ELF-1 (cell line): ENCODE measurements at regions not wholly inside any gene's neighbourhood (a gene's known extent, or its start where the extent isn't known, plus 50 kb on each side); places are given as distances from the start of the nearest gene placed in this dataset.
"Not testable (repeated sequence)": the region's sequence is repeated elsewhere in the genome, so short reads cannot be mapped to it uniquely, and the experiment has no call there.

Experiments used
- DNase-seq: peaks from one replicate; pipeline ENCODE4 v3.0.0-alpha.2; 2016; ENCODE audit warnings: low read depth, low spot score

DNA sequence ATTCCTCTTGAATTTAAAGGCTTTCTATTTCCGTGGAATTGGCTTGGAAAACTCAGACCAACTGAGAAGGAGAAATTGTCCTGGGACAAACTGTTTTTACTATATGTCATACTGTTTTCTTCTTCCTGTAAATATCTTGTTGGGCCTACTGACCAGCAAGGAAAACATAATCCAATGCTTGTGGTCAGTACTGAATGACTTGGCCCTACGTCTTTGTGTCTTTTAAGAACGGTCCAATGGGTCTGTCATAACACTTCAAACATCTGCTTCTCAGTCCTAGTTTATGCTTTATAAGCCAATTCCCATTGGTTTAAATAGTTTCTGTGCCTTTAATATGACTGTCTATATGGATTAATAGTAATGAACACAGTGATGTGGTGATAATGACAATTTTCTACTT lies 248.5 kb upstream of the DDHD1 start:
- DNase-seq, result no peak

- peak; percentile 36 for DNase-seq
Measured at GRCh38 chr14:53399057-53399456, 245.9 kb upstream of the DDHD1 start.

DNA sequence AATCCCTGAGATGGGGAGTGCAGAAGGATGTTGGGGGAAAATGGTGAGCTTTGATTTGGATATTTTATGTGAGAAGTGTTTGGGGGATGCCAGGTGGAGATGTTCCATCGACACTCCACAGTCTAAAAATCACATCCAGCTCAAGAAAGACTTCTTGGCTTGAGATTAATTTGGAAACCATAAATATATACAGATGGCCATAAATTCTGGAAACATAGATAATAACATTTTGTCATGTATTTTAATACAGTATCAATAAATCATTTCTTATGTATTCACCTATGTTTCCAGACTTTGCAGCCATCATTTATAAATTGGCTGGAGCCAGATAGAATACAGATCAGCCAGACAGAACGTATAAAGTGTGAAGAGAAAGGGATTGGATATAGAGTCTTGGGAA lies 245.5 kb upstream of the DDHD1 start:
- no peak for DNase-seq

DNA sequence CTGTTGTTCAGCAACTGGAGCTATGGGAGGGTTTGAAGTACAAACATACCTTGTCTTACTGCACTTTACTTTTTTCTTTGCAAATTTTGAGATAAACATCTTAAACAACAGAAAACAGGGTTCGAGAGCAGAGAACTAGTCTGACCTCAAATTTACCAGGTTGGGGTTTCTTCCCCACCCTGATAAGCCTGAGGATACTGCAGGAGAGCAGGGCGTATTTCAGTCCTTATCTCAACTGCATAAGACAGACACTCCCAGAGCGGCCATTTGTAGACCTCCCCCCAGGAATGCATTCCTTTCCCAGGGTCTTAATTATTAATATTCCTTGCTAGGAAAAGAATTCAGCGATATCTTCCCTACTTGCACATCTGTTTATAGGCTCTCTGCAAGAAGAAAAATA lies 242.1 kb upstream of the DDHD1 start:
- DNase-seq, result not testable (repeated sequence)

DNA sequence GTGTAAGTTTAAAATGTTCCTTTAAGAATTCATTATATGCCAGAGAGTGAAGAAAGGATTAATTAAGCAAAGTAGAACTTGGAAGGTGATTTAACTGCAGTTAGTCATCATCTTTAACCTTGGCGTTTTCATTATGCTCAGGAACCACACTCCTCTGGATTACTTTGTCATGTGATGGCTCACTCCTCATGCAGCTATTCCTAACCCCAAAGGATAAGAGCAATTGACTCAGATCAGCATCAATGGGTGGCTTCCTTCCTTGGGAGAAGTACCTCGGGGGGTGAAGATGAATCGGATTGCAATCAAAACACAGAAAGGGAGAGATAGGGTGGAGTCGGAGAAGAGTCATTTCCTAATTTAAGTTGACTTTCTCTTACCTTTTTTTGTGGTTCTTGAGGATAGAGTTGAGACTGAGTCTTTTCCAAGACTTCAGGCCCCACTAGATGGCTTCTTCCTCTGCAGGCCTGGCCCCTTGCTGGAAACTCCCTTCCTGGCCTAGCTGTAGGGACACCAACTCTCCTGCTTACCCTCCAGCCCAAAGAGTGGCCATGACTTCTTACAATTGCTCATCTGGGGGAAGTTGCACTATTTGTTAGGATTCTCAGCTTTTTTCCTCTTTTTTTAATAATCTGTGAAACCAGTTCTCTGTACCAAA lies 238.6 kb upstream of the DDHD1 start:
- DNase-seq, result no peak

DNA sequence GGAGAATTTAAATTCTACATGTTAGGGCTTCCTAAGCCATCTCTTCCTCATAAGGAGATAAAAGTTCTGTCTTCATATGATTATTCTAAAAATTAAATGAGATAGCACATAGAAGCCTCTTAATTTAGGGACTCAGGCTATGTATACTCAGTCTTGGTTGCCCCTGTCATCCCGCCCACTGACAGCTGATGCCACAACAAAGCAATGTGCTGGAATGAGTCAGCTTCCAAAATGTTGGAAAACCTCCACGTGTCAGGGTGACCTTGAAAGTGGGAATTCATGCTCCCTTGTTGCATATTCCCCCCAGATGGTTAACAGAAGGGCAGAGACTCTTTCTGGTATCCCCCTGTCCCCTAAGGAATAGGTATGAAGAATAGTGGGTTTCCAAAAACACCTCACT lies 238.0 kb upstream of the DDHD1 start:
- no peak for DNase-seq

GRCh38 chr14:53390008-53390407 lies 236.9 kb upstream of the DDHD1 start:
- no peak for DNase-seq

DNA sequence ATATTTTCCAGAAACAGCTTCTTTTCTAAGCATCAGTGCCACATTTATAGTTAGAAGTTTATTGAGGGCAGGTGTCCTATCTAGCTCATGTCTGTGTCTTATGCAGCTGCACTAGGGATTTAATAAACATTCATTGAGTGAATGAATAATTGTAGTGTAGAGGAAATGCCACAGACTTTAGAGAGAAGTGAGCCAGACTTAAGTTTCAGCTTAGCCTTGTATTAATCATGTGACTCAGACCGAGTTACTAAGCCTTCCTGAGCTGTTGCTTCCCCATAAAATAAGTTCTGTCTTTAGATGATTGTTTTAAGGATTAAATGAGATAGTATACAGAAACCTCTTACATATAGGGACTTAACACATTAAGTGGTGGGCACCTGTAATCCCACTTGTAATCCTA lies 236.1 kb upstream of the DDHD1 start:
- no peak for DNase-seq

- DNase-seq, result no peak
Measured at GRCh38 chr14:53386362-53386761, 233.2 kb upstream of the DDHD1 start.

GRCh38 chr14:53384536-53384935 lies 231.4 kb upstream of the DDHD1 start:
- DNase-seq, result no peak

- DNase-seq, result peak; percentile 7
Measured at GRCh38 chr14:53384073-53384472, 230.9 kb upstream of the DDHD1 start.

DNA sequence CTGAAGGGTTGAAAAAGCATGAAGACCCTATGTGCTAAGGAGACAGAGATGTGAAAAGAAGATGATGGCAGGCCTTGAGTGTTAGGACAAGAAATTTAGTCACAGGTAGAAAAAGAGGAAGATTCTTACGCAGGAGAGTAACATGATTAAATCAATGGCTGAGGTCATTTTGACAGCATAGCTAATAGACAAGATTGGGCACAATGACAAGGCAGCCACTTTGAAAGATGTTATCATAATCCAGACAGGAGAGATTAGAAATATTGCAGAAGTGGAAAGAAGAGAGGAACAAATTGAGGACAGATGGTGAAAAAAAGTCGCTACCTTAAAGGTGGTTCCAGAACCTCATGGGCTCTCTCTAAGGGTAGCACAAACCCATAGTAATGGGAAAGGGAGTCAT lies 228.8 kb upstream of the DDHD1 start:
- no peak for DNase-seq

- no peak for DNase-seq
Measured at GRCh38 chr14:53380867-53381225, 227.7 kb upstream of the DDHD1 start.

DNA sequence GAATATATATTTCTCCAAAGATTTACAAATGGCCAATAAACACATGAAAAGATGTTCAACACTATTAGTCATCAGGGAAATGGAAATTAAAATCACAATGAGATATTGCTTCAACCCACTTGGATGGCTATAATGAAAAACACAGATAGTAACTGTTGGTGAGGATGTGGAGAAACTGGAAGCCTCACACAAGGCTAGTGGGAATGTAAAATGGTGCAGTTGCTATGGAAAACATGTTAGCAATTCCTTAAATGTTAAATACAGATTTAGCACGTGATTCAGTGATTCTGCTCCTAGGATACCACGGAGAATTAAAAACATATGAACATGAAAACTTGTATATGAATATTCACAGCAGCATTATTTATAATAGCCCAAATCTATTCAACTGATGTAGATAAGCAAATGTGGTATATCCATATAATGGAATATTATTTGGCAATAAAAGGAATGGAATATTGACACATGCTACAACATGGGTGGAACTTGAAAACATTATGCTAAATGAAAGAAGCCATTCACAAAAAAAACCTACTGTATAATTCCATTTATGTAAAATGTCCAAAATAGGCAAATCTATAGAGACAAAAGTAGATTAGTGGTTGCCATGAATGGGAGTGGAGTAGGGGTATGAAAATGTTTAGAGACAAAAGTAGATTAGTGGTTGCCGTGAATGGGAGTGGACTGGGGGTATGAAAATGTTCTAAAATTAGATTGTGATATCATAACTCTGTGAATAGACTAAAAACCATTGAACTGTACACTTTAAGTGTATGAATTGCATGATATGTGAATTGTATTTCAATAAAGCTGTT lies 227.1 kb upstream of the DDHD1 start:
- DNase-seq, result no peak

DNA sequence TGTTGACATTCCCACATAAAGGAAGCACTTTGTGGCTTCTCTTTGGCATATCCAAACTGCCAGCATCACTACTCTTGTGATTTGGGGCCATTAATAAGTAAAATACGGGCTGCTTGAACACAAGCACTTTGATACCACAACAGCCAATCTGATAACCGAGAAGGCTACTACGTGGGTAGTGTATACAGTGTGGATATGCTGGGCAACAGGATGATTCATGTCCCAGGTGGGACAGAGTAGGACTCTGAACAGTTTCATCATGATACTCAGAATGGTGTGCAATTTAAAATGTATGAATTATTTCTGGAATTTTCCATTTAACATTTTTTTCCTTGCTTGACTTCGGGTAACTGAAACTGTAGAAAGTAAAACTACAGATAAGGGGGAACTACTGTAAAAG lies 225.0 kb upstream of the DDHD1 start:
- no peak for DNase-seq

DNA sequence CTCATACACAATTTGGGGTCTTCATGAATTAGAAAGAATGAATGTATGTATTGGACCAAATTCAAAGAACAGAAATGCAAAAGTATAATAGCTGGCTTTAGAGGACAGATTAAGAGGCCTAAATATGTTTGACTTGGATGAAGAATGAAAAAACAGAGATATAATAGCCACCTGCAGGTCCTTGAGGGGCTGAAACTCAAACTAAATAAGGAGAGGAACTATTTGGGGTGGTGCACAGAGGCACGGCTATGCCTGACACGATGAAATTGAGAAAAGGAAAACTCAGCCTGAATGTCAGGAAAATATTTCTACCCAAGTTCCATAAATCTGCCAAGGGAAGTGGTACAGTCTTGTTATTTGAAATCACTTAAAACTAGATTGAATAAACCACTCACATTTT lies 222.9 kb upstream of the DDHD1 start:
- DNase-seq, result no peak

DNA sequence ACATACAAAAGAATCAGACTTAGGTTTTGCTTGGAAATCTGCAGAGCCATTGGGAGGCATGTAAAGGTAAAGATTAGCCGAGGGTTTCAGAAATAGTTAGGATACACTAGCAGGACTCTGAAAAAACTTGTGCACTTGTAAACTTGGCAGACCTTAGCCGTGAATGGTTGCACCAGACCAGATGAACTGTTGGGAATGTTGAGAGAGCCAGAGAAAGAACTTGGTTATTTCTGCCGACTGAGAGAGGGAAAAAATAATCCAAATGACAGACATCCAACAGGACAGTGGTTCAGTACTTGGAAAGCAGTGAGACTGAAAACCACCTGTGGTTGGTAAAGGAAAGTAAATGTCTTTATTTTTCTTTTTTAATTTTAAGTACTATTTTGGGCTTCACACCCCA lies 222.5 kb upstream of the DDHD1 start:
- no peak for DNase-seq

DNA sequence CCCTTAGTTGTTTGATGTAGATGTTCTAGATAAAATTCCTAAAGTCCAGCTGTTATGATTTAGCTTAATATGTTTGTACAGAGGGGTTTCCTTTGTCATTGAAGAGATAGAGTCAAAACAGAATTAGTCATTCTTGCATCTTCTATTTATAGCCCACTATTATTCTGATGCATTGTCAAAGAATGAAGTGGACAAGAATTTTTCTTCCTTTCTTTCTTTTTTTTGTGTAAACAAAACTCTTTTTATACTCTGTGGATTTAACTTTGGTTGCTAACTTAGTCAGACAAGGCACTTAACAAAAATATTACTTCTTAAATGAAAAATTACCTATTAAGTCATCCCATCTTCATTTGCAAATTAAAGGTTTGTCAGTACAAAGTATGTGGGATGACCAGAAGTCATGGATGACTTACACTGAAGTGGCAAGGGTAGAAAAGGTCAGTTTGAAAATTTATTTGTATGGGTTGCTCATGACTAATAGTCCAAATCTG lies 215.6 kb upstream of the DDHD1 start:
- no peak for DNase-seq

- no peak for DNase-seq
Measured at GRCh38 chr14:53368066-53368465, 214.9 kb upstream of the DDHD1 start.

DNA sequence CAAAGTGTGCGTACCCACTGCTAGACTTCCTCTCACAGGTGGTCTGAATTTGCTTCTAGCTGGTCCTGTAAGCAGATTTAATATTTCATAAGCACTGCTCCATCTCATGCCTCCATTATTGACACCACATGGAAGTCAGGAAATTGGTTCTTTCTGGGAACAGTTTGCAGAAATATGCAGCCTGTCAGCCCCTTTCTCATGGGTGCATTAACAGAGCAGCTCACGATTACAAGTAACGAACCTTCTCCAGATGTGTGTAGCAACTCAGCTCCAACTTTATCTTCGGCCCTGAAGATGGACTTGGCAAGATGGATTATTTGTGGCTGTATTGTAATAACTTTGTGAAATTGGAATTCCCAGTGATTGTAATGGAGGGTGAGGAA lies 214.5 kb upstream of the DDHD1 start:
- DNase-seq, result no peak

- DNase-seq, result no peak
Measured at GRCh38 chr14:53365486-53366130, 212.5 kb upstream of the DDHD1 start.

- not testable (repeated sequence) for DNase-seq
Measured at GRCh38 chr14:53362916-53363315, 209.8 kb upstream of the DDHD1 start.

DNA sequence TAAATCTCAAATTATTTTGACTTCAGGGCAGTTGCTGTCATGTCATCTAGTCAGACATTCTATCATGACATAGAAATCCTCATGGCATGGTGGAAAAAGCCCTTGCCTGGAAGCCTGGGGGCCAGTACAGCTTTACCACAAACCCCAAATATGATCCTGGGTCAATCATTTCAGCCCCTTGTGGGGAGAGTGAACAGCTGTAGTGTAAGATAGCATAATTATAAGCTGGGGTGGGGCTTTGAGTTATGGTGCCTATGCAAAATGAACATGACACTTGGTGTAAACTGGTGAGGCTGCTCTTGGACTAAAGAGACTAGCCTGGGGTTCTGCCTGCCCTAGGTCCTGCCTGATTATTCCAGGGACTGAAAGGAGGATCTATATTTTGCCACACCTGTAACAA lies 207.7 kb upstream of the DDHD1 start:
- DNase-seq, result no peak
